ENCODE measurements at regions not wholly inside any gene's neighbourhood (a gene's known extent, or its start where the extent isn't known, plus 50 kb on each side); places are given as distances from the start of the nearest gene placed in this dataset.

DNA sequence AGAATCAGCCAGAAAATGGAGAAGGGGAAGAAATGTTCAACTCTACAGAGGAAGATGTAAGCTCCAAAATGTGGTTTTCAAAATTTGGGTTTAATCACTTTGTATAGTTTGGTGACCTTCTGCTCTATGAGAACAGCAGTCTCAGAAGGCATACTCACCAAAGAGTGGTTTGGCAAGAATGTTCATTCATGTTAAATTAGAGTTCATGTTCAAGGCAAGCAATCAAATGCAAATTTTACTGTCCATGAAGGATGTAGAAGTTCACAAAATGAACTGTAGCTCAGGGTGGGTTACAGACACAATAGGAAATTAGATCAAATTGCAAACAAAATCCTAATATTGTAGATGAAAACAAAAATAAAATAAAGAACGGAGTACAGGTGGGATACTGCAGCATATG is 606.7 kb upstream of the PCDH20 start:
- TF ChIP-seq FOXM1 (IDR thresholded peaks at IDR 0.05; ENCODE audit: borderline replicate concordance, low read depth) (no peak), TAF1 (IDR thresholded peaks at IDR 0.05; ENCODE audit: low read depth) (no peak), TCF12 (IDR thresholded peaks at IDR 0.05; ENCODE audit: low read depth) (no peak), RAD21 (IDR thresholded peaks at IDR 0.05; ENCODE audit: low read depth) (no peak), TEAD4 (IDR thresholded peaks at IDR 0.05) (no peak), NFIC (IDR thresholded peaks at IDR 0.05) (no peak), MAX (IDR thresholded peaks at IDR 0.05) (no peak)
